ENCODE measurements at regions not wholly inside any gene's neighbourhood (a gene's known extent, or its start where the extent isn't known, plus 50 kb on each side); places are given as distances from the start of the nearest gene placed in this dataset.

- TF ChIP-seq EP300 (IDR thresholded peaks at IDR 0.05) (no peak), JUN (IDR thresholded peaks at IDR 0.05) (no peak), KDM5A (IDR thresholded peaks at IDR 0.05) (no peak), POLR2A (IDR thresholded peaks at IDR 0.05; ENCODE audit: low read length) (no peak), MAFK (IDR thresholded peaks at IDR 0.05; ENCODE audit: partially characterized antibody) (no peak), NR3C1 (IDR thresholded peaks at IDR 0.05) (no peak), REST (IDR thresholded peaks at IDR 0.05) (no peak), ELK1 (IDR thresholded peaks at IDR 0.05; ENCODE audit: low read depth, low read length) (no peak), ZC3H11A (IDR thresholded peaks at IDR 0.05) (no peak)
- TF ChIP-seq, protein P1, sequence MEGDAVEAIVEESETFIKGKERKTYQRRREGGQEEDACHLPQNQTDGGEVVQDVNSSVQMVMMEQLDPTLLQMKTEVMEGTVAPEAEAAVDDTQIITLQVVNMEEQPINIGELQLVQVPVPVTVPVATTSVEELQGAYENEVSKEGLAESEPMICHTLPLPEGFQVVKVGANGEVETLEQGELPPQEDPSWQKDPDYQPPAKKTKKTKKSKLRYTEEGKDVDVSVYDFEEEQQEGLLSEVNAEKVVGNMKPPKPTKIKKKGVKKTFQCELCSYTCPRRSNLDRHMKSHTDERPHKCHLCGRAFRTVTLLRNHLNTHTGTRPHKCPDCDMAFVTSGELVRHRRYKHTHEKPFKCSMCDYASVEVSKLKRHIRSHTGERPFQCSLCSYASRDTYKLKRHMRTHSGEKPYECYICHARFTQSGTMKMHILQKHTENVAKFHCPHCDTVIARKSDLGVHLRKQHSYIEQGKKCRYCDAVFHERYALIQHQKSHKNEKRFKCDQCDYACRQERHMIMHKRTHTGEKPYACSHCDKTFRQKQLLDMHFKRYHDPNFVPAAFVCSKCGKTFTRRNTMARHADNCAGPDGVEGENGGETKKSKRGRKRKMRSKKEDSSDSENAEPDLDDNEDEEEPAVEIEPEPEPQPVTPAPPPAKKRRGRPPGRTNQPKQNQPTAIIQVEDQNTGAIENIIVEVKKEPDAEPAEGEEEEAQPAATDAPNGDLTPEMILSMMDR (IDR thresholded peaks at IDR 0.05), result no peak
These were observed 286.3 kb downstream of the PDGFC start for GRCh38 chr4:156685308-156685707.

Measured in A549 (cell line).